GM12878 (cell line): ENCODE measurements at regions not wholly inside any gene's neighbourhood (a gene's known extent, or its start where the extent isn't known, plus 50 kb on each side); places are given as distances from the start of the nearest gene placed in this dataset.
"Not testable (repeated sequence)": the region's sequence is repeated elsewhere in the genome, so short reads cannot be mapped to it uniquely, and the experiment has no call there.

Source experiments
- ATAC-seq: fragments of 200-7000 bp; cut with Tn5 transposase; 3 replicates; pipeline ENCODE4 v1.9.1; 2020; ENCODE audit warnings: mild to moderate bottlenecking, moderate library complexity
- BruUV-seq: library from RNA; stranded (reverse); fragments of 400-500 nt; replicated peaks from 2 replicates; lab custom pipeline; 2021; lab: Mats Ljungman, UMichigan
- CTCF ChIA-PET: fragments of 300-600 bp; sonication (Branson Sonifier 250); formaldehyde crosslinking; extraction: SDS; loops from one replicate; lab custom pipeline; 2021; ENCODE audit warnings: inconsistent platforms; lab: Yijun Ruan, JAX
- POLR2A ChIA-PET: fragments of 350-600 bp; formaldehyde crosslinking; extraction: SDS; loops from one replicate; lab custom pipeline; 2021; ENCODE audit warnings: inconsistent platforms; lab: Charles Lee
- RAD21 ChIA-PET: fragments of 300-600 bp; sonication (Branson Sonifier 250); formaldehyde crosslinking; loops from one replicate; lab custom pipeline; 2023; ENCODE audit warnings: antibody characterized with exemption; ENCODE audit not compliant: unreplicated experiment; lab: Charles Lee
- SMC1A ChIA-PET: fragments of 300-600 bp; sonication (Branson Sonifier 250); formaldehyde crosslinking; loops from one replicate; lab custom pipeline; 2023; ENCODE audit not compliant: unreplicated experiment, uncharacterized antibody; lab: Charles Lee
- DNase-seq: peaks from one replicate; pipeline ENCODE4 v3.0.0-alpha.2; 2011; ENCODE audit warnings: low read depth, low spot score
- FAIRE-seq: peaks from 3 replicates; lab custom pipeline; 2011; peaks lifted over from hg19 to GRCh38; lab: Jason Lieb, UNC
- H2AFZ ChIP-seq: 2 replicates; pipeline ENCODE4 v1.6.0; 2011; ENCODE audit warnings: low read depth, low read length, control low read depth; ENCODE audit not compliant: control insufficient read depth
- H3K27ac ChIP-seq: 2 replicates; pipeline ENCODE4 v1.5.1; 2011; ENCODE audit warnings: control low read depth; ENCODE audit not compliant: control insufficient read depth, insufficient read depth
- H3K27me3 ChIP-seq, 2 experiments: replicated peaks in 1 of 2; 2 replicates each; pipeline versions ENCODE4 v1.6.0 to v1.6.1; 2011; ENCODE audit warnings: low read length in 1 of 2; ENCODE audit not compliant: control insufficient read depth in 2 of 2, insufficient read depth in 2 of 2
- H3K36me3 ChIP-seq, 2 experiments: 2 replicates each; pipeline ENCODE4 v1.5.1; 2011; ENCODE audit warnings: low read length in 1 of 2; ENCODE audit not compliant: control insufficient read depth in 2 of 2, insufficient read depth in 2 of 2
- H3K4me1 ChIP-seq: 2 replicates; pipeline ENCODE4 v1.6.1; 2011; ENCODE audit warnings: mild to moderate bottlenecking, low read length, moderate library complexity, mixed read lengths; ENCODE audit not compliant: control insufficient read depth, insufficient read depth
- H3K4me2 ChIP-seq: 2 replicates; pipeline ENCODE4 v1.6.0; 2011; ENCODE audit warnings: control low read depth; ENCODE audit not compliant: control insufficient read depth, insufficient read depth
- H3K4me3 ChIP-seq: fragments of 200-600 bp; sonication (generic); 2 replicates; pipeline ENCODE4 v1.5.1; 2016
- H3K79me2 ChIP-seq: 2 replicates; pipeline ENCODE4 v1.6.0; 2011; ENCODE audit warnings: low read length; ENCODE audit not compliant: control insufficient read depth, insufficient read depth
- H3K9ac ChIP-seq: 2 replicates; pipeline ENCODE4 v1.8.0; 2011; ENCODE audit warnings: low read length, control low read depth, mixed read lengths; ENCODE audit not compliant: control insufficient read depth, insufficient read depth
- H3K9me3 ChIP-seq: replicated peaks from 3 replicates; pipeline ENCODE4 v1.5.1; 2011; ENCODE audit warnings: mild to moderate bottlenecking, low read length; ENCODE audit not compliant: control insufficient read depth, insufficient read depth
- H4K20me1 ChIP-seq: 2 replicates; pipeline ENCODE4 v1.6.0; 2011; ENCODE audit not compliant: control insufficient read depth, insufficient read depth
- RAD21 ChIP-seq: IDR thresholded peaks from 2 replicates; pipeline ENCODE4 v1.6.1; 2011; ENCODE audit warnings: mild to moderate bottlenecking, low read depth, low read length, moderate library complexity; ENCODE audit not compliant: insufficient read depth
- SMC3 ChIP-seq: IDR thresholded peaks from 2 replicates; pipeline ENCODE4 v1.6.1; 2011; ENCODE audit warnings: low read length, improper control_type of control experiment, borderline replicate concordance
- ZBED1 ChIP-seq: IDR thresholded peaks from 2 replicates; pipeline ENCODE4 v1.6.1; 2016; ENCODE audit warnings: borderline replicate concordance
- WGBS: methylation state at CpG from one replicate; pipeline ENCODE4 v1.1.6; 2016; ENCODE audit warnings: low lambda C conversion rate; ENCODE audit not compliant: insufficient replicate concordance, insufficient coverage; ENCODE audit errors: missing lambda C conversion rate; 5-methylcytosine and 5-hydroxymethylcytosine counted together
- in situ Hi-C: fragments of 300-500 bp; cut with MboI; formaldehyde crosslinking; loops from 9 replicates; pipeline ENCODE4 v1.14.3; 2018; ENCODE audit warnings: mixed read lengths
- intact Hi-C: fragments of 100-400 bp; cut with micrococcal nuclease; formaldehyde crosslinking; loops from one replicate; pipeline ENCODE4 v1.14.2; 2022; ENCODE audit not compliant: unreplicated experiment
- TF ChIP-seq, protein P1 (sequence below): IDR thresholded peaks from 2 replicates; pipeline ENCODE4 v1.6.1; 2011; ENCODE audit warnings: mild to moderate bottlenecking, low read depth, low read length, moderate library complexity; ENCODE audit not compliant: insufficient replicate concordance
- TF ChIP-seq, protein P2 (sequence below): fragments of 450-650 bp; IDR thresholded peaks from 2 replicates; pipeline ENCODE4 v1.6.1; 2016; ENCODE audit warnings: mild to moderate bottlenecking, moderate library complexity, borderline replicate concordance

DNA sequence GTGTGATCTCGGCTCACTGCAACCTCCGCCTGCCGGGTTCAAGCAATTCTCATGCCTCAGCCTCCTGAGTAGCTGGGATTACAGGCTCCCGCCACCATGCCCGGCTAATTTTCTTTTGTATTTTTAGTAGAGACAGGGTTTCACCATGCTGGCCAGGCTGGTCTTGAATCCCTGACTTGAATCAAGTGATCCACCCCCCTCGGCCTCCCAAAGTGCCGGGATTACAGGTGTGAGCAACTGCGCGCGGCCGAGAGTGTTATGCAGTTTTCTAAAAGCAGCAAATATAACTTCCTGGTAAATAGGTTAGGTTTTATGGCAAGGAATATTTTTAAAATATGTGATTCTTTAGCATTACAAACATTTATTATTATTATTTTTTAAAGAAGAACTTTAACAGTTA is 592.8 kb upstream of the PRR20A start:
- H3K4me1 ChIP-seq, H3K4me3 ChIP-seq, DNase-seq, BruUV-seq, H3K79me2 ChIP-seq, ATAC-seq, CTCF ChIA-PET, H3K9me3 ChIP-seq, H4K20me1 ChIP-seq, H3K9ac ChIP-seq, H3K27me3 ChIP-seq, RAD21 ChIA-PET, H2AFZ ChIP-seq, FAIRE-seq, H3K27ac ChIP-seq, H3K4me2 ChIP-seq, in situ Hi-C loops, intact Hi-C loops, POLR2A ChIA-PET, H3K36me3 ChIP-seq, SMC1A ChIA-PET: not testable (repeated sequence)
- WGBS = 41% methylated on average over 11 of the region's 11 CpGs

DNA sequence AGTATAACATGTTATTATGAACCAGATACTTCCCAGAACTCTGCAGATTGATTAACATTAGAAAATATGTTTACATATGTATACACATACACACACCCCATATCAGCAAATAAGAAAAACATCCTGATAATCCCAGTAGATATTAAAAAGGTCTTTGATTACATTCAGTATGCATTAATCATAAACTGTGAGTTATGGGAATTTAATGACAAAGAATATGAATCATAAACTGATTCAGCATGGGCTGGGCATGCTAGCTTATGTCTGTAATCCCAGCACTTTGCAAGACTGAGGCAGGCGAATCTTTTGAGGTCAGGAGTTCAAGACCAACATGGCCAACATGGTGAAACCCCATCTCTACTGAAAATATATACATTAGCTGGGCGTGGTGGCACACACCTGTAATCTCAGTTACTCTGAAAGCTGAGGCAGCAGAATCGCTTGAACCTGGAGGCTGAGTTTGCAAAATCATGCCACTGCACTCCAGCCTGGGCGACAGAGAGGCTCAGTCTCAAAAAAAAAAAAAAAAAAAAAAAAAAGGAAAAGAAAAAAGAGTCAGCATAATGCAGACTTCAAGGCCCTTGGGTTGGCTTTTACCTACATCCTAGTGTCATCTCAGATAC is 581.9 kb upstream of the PRR20A start:
- ChIA-PET SMC1A (no interaction called here), RAD21 (no interaction called here), POLR2A (no interaction called here), CTCF (no interaction called here)
- BruUV-seq = no TSS peak
- ATAC-seq (no peak), DNase-seq (no peak), FAIRE-seq (no peak)
- H3K4me1 ChIP-seq = no peaks in the 10 kb centered on the region
- no peak overlapping the region for H3K27ac ChIP-seq
- no peak overlapping the region for H3K4me3 ChIP-seq
- H3K9me3 ChIP-seq = no peaks in the 10 kb centered on the region
- no peak overlapping the region for H3K9ac ChIP-seq
- intact Hi-C loops (no loop called here), in situ Hi-C loops (no loop called here)
- no peak overlapping the region for H2AFZ ChIP-seq
- H3K4me2 ChIP-seq = no peak overlapping the region
- H3K79me2 ChIP-seq = no peaks in the 10 kb centered on the region
- WGBS = 4% methylated on average over 4 of the region's 4 CpGs
- TF ChIP-seq, protein P1, sequence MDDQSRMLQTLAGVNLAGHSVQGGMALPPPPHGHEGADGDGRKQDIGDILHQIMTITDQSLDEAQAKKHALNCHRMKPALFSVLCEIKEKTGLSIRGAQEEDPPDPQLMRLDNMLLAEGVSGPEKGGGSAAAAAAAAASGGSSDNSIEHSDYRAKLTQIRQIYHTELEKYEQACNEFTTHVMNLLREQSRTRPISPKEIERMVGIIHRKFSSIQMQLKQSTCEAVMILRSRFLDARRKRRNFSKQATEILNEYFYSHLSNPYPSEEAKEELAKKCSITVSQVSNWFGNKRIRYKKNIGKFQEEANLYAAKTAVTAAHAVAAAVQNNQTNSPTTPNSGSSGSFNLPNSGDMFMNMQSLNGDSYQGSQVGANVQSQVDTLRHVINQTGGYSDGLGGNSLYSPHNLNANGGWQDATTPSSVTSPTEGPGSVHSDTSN = no peak
- no peak for TF ChIP-seq ZBED1
- no peak for TF ChIP-seq SMC3
- TF ChIP-seq, protein P2, sequence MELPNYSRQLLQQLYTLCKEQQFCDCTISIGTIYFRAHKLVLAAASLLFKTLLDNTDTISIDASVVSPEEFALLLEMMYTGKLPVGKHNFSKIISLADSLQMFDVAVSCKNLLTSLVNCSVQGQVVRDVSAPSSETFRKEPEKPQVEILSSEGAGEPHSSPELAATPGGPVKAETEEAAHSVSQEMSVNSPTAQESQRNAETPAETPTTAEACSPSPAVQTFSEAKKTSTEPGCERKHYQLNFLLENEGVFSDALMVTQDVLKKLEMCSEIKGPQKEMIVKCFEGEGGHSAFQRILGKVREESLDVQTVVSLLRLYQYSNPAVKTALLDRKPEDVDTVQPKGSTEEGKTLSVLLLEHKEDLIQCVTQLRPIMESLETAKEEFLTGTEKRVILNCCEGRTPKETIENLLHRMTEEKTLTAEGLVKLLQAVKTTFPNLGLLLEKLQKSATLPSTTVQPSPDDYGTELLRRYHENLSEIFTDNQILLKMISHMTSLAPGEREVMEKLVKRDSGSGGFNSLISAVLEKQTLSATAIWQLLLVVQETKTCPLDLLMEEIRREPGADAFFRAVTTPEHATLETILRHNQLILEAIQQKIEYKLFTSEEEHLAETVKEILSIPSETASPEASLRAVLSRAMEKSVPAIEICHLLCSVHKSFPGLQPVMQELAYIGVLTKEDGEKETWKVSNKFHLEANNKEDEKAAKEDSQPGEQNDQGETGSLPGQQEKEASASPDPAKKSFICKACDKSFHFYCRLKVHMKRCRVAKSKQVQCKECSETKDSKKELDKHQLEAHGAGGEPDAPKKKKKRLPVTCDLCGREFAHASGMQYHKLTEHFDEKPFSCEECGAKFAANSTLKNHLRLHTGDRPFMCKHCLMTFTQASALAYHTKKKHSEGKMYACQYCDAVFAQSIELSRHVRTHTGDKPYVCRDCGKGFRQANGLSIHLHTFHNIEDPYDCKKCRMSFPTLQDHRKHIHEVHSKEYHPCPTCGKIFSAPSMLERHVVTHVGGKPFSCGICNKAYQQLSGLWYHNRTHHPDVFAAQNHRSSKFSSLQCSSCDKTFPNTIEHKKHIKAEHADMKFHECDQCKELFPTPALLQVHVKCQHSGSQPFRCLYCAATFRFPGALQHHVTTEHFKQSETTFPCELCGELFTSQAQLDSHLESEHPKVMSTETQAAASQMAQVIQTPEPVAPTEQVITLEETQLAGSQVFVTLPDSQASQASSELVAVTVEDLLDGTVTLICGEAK = no peak
- no peak for TF ChIP-seq RAD21
- H3K27me3 ChIP-seq = no peaks in the 10 kb centered on the region
- no peaks in the 10 kb centered on the region for H4K20me1 ChIP-seq
- no peaks in the 10 kb centered on the region for H3K36me3 ChIP-seq
